D721Med (cell line): ENCODE measurements at regions not wholly inside any gene's neighbourhood (a gene's known extent, or its start where the extent isn't known, plus 50 kb on each side); places are given as distances from the start of the nearest gene placed in this dataset.

ENCODE experiments used
- DNase-seq: peaks from one replicate; pipeline ENCODE4 v3.0.0; 2011; ENCODE audit warnings: low spot score; ENCODE audit not compliant: insufficient read length
- FAIRE-seq: peaks from 2 replicates; lab custom pipeline; 2011; peaks lifted over from hg19 to GRCh38; lab: Jason Lieb, UNC
- TF ChIP-seq, protein P1 (sequence below): IDR thresholded peaks from 2 replicates; pipeline ENCODE4 v1.5.1; 2012; ENCODE audit warnings: mild to moderate bottlenecking, control low read depth; ENCODE audit not compliant: insufficient read depth; ENCODE audit errors: missing control alignments

DNA sequence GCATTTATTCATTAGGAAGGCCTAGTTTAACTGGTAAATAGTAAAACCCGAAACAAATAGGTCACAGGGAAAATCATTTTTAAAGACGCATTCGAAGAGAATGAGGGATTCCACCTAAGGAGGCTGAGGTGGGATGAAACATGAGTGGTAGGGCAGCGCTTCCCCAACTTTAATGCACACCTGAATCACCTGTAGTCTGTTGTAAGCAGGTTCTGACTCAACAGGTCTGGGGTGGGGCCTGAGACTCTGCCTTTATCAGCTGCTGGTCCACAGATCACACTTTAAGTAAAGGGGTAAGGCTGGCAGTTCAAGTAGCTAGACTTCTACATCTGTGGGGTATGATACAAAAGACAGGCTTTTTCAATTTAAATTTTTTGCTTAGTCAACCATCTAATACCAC is 223.5 kb upstream of the UBE2E2 start:
- no peak for DNase-seq
- TF ChIP-seq, protein P1, sequence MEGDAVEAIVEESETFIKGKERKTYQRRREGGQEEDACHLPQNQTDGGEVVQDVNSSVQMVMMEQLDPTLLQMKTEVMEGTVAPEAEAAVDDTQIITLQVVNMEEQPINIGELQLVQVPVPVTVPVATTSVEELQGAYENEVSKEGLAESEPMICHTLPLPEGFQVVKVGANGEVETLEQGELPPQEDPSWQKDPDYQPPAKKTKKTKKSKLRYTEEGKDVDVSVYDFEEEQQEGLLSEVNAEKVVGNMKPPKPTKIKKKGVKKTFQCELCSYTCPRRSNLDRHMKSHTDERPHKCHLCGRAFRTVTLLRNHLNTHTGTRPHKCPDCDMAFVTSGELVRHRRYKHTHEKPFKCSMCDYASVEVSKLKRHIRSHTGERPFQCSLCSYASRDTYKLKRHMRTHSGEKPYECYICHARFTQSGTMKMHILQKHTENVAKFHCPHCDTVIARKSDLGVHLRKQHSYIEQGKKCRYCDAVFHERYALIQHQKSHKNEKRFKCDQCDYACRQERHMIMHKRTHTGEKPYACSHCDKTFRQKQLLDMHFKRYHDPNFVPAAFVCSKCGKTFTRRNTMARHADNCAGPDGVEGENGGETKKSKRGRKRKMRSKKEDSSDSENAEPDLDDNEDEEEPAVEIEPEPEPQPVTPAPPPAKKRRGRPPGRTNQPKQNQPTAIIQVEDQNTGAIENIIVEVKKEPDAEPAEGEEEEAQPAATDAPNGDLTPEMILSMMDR = no peak
- FAIRE-seq = no peak

DNA sequence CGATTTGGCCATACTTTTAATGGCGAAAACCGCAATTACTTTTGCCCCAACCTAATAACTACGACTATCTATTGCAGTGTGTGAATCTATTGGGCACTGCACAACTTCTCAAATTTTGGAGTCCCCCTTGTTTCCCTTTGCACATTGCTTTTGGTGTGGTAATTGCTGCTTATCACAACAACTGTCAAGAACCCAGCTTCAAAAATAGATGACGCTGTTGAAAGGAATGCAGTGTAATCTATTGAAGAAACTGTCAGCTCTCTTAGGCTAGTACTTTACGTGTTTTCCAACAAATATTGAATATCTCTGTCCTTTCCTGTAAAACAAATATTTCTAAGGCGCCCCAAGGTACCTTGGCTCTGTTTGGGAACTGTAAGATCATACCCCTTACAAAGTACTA is 222.8 kb upstream of the UBE2E2 start:
- no peak for FAIRE-seq
- TF ChIP-seq, protein P1 = no peak
- DNase-seq = no peak

DNA sequence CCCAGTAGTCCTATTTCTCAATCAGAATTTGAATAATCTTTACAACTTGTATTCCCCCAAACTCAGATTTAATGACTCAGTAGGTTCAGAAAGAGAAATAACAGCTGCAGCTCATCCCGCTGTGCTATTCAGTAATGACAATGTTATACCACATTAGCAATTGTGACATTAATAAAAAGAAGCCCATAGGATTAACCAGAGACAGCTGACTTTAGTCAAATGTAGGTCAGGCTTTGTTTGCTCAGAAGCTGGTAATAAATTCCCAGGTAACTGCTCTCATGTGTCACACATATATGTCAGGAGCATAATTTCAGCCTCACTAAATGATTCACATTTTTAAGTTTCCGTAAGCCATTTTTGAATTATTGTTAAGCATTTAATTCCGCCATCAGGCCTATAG is 222.0 kb upstream of the UBE2E2 start:
- FAIRE-seq (no peak), DNase-seq (no peak)
- TF ChIP-seq, protein P1 = no peak

DNA sequence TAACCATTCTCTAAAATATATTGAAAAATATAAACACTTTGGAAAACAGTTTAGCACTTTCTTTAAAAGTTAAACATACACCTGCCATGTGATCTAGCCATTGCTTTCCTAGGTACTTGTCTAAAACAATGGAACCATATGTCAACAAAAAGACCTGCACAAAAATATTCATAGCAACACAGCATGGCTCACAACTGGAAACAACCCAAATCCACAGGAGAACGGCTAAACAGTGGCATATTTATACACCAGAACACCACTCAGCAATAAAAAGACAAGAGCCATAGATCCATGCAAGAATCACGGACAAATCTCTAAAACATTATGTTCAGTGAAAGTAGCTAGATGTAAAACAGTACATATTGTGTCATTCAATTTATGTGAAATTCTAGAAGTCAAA is 221.3 kb upstream of the UBE2E2 start:
- TF ChIP-seq, protein P1 = no peak
- no peak for FAIRE-seq
- DNase-seq = no peak

DNA sequence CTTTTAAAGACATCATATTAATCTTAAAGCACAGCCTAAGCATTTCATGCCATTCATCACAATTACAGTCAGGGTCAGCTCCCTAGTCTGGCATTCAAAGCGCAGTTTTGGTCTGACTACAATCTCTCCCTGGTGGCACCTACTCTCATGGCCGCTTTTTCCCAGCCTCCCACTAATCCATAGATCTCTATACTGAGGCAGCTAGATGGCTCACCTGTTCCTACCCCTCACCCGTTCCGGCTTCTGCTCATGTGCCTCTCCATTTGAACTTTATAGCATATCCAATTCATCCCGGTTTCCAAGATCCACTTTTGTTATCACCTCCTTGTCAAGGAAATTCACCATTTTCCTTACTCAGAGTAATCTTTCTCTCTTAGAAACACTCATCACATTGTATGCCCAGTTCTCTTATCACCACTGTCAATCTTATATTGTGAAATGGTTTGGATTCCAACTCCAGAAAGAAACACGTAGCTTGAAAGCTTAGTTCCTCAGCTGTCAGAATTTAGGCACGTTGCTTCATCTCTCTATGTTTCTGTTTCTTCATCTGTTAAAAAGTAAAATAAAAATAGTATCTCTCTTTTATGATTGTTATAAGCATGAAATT is 220.0 kb upstream of the UBE2E2 start:
- TF ChIP-seq, protein P1 = no peak
- FAIRE-seq = no peak
- no peak for DNase-seq

DNA sequence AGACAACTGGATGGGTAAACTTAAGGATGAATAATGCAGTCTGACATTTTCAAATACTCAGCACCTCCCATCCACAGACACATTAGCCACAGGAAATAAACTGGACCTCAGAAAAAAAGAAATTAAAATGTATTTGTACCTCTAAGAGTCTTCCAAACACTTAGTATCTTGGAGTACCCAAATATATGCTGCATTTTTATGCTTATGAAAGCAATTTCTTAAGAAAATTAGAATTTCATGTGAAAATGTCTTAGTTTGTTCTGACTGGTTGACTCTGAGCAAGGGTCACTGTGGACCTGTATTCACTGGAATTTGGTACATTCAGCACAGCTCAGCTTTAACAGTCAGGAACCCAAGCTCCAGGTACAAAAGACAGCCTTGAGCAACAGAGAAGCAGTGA is 216.2 kb upstream of the UBE2E2 start:
- TF ChIP-seq, protein P1 = no peak
- no peak for FAIRE-seq
- DNase-seq = no peak

DNA sequence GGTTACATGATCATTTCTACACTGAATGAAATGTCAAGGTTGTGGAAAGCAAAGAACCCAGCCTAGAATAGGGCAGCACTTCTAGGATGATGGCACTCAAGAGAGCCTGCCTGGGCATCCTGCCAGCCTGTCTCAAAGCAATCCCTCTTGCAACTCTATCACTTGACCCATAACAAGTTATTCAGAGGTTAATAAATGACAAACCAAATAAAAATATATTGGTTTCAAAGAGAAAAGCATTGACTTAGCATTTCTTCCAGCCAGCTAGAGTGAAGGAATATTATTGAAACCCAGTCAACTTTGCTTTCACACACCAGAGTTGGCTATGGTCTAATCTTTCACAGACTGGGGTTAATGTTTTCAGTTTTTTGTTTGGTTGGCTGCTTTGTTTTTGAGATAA is 214.6 kb upstream of the UBE2E2 start:
- DNase-seq = no peak
- TF ChIP-seq, protein P1 = no peak
- no peak for FAIRE-seq
